Smooth muscle cell of the brain vasculature (primary cell): ENCODE measurements at regions not wholly inside any gene's neighbourhood (a gene's known extent, or its start where the extent isn't known, plus 50 kb on each side); places are given as distances from the start of the nearest gene placed in this dataset.
"Not testable (repeated sequence)": the region's sequence is repeated elsewhere in the genome, so short reads cannot be mapped to it uniquely, and the experiment has no call there.

Experiments used
- DNase-seq: peaks from one replicate; pipeline ENCODE4 v3.0.0-alpha.2; 2012; ENCODE audit warnings: low read depth, low spot score

- DNase-seq: no peak
Measured at GRCh38 chr4:159736411-159736810, 633.5 kb downstream of the RAPGEF2 start.

GRCh38 chr4:159743971-159744370 lies 641.1 kb downstream of the RAPGEF2 start:
- DNase-seq: no peak

DNA sequence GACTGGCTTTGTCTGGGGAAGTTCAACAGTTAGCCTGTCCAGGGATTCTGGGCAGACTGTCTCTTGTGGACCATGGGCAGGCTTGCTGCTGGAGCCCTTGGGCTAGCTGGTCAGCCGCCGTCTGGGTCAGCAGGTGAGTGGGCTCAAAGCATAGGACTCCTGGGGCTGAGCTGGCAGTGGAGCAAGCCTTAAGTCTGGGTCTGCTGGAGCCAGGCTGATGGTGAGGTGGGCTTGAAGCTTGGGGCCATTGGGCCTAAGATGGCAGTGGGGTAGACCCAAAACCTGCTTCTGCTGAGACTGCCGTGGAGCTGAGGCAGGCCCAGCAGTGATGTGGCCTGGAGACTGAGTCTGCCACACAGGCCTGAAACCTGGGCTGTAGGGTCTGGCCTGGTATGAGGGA lies 645.1 kb downstream of the RAPGEF2 start:
- no peak for DNase-seq

DNA sequence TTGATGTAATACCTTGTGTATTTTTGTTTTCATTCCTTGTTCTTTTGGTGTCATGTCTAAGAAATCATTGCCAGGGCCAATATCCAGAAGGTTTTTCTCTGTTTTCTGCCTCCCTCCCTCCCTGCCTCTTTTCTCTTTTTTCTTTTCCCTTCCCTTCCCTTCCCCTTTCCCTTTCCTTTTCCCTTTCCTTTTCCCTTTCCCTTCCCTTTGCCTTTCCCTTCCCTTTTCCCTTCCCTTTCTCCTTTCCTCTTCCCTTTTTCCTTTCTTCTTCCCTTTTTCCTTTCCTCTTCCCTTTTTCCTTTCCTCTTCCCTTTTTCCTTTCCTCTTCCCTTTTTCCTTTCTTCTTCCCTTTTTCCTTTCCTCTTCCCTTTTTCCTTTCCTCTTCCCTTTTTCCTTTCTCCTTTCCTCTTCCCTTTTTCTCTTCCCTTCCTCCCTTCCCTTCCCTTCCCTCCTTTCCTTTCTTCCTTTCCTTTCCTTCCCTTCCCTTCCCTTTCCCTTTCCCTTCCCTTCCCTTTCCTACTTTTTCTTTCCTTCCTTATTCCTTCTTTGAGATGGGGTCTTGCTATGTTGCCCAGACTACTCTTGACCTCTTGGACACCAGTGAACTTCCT lies 646.1 kb downstream of the RAPGEF2 start:
- no peak for DNase-seq

DNA sequence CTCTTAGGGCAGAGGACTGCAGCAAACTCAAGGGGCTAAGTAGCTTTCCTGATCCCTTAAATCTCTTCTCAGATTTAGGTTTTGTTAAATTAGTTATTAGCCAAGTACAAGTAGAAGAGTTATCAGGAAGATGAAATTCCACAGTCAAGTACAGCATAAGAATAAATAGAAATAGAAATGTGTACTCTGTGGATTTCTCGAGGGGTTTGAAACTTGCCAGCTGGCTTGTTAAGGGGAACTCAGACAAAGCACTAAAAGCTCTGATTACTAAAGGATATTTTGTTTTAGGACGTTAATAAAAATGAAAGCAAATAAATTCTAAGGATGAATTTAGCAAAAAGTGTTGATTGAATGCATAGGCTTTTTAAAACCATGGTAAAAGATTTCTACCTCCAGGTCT lies 654.6 kb downstream of the RAPGEF2 start:
- DNase-seq: no peak

- no peak for DNase-seq
Measured at GRCh38 chr4:159758061-159758460, 655.2 kb downstream of the RAPGEF2 start.

- DNase-seq: no peak
Measured at GRCh38 chr4:159762672-159763071, 659.8 kb downstream of the RAPGEF2 start.

- DNase-seq: peak; percentile 40
Measured at GRCh38 chr4:159764343-159764952, 661.6 kb downstream of the RAPGEF2 start.

DNA sequence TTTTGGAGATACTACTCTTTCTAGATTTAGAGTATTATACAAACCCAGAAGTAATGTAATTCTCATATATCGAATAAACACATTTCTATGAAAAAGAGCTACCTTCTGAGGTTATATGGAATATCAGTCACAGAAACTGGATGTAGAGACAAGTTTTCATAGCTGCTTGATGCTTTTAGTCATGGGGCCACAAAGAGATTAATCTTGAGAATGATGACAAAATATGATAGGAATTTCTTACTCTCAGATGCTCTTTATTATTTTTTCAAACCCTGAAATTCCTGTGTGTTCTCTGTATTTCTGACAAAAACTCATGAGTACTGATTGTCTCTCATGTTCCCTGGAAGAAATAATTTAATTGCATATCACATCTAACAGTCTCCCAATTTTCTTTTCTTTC lies 662.5 kb downstream of the RAPGEF2 start:
- no peak for DNase-seq

DNA sequence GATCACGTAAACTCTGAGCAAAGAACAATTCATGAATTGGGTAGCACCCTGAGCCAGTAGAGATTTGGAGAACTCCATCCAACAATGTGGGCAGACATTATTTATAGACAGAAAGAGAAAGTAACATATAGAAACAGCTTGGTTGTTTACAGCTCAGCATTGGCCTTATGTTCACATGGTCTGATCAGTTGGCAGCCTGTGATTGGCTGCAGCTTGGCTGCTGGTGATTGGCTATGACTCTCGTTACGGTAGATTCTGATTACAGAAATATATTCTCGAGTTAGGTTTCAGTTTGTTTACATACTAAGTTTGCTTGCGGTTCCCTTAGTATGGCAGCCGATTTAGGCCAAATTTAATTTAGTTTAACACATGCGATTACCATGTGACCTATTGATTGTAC lies 663.4 kb downstream of the RAPGEF2 start:
- DNase-seq: no peak

- DNase-seq: no peak
Measured at GRCh38 chr4:159767406-159767805, 664.5 kb downstream of the RAPGEF2 start.

DNA sequence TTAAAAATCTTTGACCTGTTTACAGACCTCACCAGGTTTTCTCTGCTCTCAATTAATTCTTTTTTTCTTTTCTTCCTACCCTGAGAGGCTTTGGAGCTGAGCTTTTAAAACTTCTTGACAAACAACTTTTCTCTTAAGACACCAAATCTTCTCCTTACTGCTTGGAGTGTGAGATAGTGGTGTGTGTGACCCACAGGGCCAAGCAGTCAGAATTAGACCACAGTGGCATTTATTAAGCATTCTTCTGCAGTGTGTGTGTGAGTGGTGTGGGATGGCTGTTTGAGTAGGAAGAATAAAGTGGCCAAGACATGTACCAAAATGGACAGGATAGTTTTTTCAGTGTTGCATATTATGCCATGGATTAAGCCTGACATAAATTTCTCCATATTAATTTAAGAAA lies 665.1 kb downstream of the RAPGEF2 start:
- DNase-seq: no peak

GRCh38 chr4:159770401-159770800 lies 667.5 kb downstream of the RAPGEF2 start:
- no peak for DNase-seq

- no peak for DNase-seq
Measured at GRCh38 chr4:159770969-159771368, 668.1 kb downstream of the RAPGEF2 start.

DNA sequence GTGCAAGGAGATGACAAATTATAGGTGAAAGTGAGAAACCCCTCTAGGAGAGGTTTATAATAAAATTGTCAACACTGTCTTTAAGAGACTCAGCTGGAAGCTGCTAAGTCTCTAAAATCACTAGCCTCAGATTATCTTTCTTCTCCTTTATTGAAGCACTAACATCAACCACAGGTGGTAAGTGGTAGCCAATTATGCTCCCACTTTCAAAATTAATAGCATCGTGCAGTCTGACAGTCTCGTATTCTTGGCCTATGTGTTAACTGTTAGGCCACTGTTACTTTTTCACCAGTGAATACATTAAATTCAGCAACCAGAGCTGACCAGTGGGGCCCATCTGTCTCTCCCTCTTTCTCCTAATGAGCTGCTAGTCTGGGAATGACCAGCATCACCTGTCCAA lies 674.1 kb downstream of the RAPGEF2 start:
- no peak for DNase-seq

DNA sequence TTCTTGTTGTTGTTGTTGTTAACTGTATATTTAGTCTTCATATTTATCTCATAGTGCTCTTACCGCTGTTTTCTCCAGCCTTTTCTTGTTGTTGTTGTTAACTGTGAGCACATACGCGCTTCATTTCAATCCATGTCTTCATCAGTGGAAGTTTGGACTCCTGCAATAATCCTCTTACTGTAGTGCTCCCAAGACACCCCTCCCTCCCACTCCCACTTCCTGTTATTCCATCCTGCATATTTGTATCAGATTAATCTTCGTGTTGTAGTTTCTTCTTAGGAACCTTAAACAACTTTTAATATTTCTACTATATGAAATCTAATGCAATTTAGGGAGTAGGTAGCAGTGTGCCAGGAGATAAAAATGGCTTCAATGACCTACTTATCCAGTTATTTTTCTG lies 674.8 kb downstream of the RAPGEF2 start:
- no peak for DNase-seq

GRCh38 chr4:159778298-159778697 lies 675.4 kb downstream of the RAPGEF2 start:
- DNase-seq: no peak

GRCh38 chr4:159779716-159780115 lies 676.8 kb downstream of the RAPGEF2 start:
- DNase-seq: no peak

DNA sequence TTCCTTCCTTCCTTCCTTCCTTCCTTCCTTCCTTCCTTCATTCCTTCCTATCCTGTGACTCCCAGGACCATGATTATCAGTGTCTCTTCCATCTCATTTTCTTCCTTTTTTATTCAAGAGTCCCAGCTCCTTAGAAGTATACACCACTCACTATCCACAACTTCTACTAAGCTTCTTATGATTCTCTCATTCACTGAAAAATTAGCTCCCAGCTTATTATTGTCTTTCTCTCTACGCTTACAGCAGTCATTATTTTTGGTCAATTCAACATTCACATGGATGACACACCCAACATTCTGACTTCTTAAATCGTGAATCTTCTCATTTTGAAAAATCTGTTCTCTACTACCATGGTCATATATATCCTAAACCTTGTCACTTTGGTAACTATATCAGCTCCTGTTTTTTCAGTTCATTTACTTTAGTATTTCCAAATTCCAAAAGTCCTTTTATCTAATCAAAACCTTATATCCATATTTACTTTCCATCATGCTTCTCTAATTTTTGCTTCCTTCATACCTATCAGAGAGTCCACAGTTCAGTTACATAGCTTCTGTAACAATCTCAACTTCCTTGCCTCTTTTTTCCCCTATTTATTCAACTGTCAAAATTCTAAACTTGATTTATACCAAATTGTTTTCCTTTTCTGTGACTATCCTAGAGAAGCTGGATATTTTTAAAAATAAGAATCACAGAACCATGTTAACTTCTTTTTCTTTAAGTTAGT lies 677.5 kb downstream of the RAPGEF2 start:
- no peak for DNase-seq

GRCh38 chr4:159787901-159788300 lies 685.0 kb downstream of the RAPGEF2 start:
- DNase-seq: no peak

DNA sequence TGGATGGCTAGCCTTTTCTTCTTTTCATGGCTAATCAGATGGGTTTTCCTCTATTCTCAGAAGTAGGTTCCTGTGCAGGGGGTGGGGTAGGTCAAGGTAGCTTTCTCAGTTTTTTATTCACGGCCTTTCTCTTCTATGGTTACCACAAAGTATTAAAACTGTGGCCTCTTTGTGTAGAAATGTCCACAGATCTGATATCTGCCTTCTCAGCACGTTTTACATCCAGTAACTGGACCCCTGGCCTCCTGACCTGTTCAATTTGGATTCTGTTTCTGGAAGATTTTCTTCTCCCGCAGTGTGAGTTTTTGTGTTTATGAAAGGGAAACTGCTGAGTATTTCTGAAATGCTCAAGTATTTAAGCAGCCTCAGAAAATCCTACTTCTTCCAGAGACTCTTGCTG lies 688.5 kb downstream of the RAPGEF2 start:
- peak; percentile 15 for DNase-seq

DNA sequence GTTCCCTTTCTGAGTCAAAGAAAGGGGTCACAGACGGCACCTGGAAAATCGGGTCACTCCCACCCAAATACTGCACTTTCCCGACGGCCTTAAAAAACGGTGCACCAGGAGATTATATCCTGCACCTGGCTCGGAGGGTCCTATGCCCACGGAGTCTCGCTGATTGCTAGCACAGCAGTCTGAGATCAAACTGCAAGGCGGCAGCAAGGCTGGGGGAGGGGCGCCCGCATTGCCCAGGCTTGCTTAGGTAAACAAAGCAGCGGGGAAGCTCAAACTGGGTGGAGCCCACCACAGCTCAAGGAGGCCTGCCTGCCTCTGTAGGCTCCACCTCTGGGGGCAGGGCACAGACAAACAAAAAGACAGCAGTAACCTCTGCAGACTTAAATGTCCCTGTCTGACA lies 701.7 kb downstream of the RAPGEF2 start:
- DNase-seq: not testable (repeated sequence)

DNA sequence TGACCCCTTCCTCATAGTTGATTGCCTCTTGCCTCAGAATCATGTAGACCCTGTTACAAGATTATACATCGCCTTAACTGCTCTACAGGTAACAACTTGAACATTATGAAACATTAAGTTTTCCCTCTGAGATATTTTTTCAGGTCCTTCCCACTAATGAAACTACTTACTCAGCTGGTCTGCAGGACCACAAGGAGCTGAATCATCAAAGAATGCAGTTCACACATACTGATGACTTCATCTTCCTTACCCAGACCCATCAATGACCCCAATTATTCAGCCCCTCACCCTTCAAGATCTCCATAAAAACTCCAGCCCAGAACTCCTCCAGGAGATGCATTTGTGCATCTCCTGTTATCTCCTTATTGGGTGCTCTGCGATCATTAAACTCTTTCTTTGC lies 720.9 kb downstream of the RAPGEF2 start:
- DNase-seq: no peak
